SK-N-MC (cell line): ENCODE measurements at regions not wholly inside any gene's neighbourhood (a gene's known extent, or its start where the extent isn't known, plus 50 kb on each side); places are given as distances from the start of the nearest gene placed in this dataset.

ENCODE experiments used
- EZH2 ChIP-seq: fragments of 200-600 bp; sonication (generic); IDR thresholded peaks from one replicate; pipeline ENCODE4 v1.6.1; 2017; ENCODE audit warnings: antibody characterized with exemption
- POLR2AphosphoS5 ChIP-seq: IDR thresholded peaks from 2 replicates; pipeline ENCODE4 v1.6.1; 2012; ENCODE audit warnings: mild to moderate bottlenecking, low read depth, low read length, borderline replicate concordance

GRCh38 chr1:204809488-204809887 is 61.2 kb upstream of the NFASC start:
- no peak for TF ChIP-seq POLR2AphosphoS5
- no peak for TF ChIP-seq EZH2
